Neuronal stem cell (in vitro differentiated cells): ENCODE measurements at regions not wholly inside any gene's neighbourhood (a gene's known extent, or its start where the extent isn't known, plus 50 kb on each side); places are given as distances from the start of the nearest gene placed in this dataset.
"Not testable (repeated sequence)": the region's sequence is repeated elsewhere in the genome, so short reads cannot be mapped to it uniquely, and the experiment has no call there.

Source experiments
- DNase-seq: peaks from one replicate; pipeline ENCODE4 v3.0.0-alpha.2; 2013; ENCODE audit warnings: low spot score
- H2AFZ ChIP-seq: one replicate; pipeline ENCODE4 v1.6.1; 2013; ENCODE audit warnings: mild to moderate bottlenecking, low read length, inconsistent platforms
- H2AK5ac ChIP-seq: 2 replicates; pipeline ENCODE4 v1.6.1; 2013; ENCODE audit warnings: low read depth, mild to moderate bottlenecking, inconsistent platforms, low read length, moderate library complexity, mixed read lengths
- H2BK120ac ChIP-seq: 2 replicates; pipeline ENCODE4 v1.6.1; 2013; ENCODE audit warnings: low read depth, mild to moderate bottlenecking, inconsistent platforms, low read length, moderate library complexity, mixed read lengths
- H2BK12ac ChIP-seq: one replicate; pipeline ENCODE4 v1.6.1; 2013; ENCODE audit warnings: low read length, inconsistent platforms
- H2BK15ac ChIP-seq: 2 replicates; pipeline ENCODE4 v1.6.1; 2013; ENCODE audit warnings: mild to moderate bottlenecking, low read length, inconsistent platforms, mixed read lengths
- H2BK5ac ChIP-seq: one replicate; pipeline ENCODE4 v1.6.1; 2013; ENCODE audit warnings: inconsistent platforms, mild to moderate bottlenecking, low read length, moderate library complexity
- H3K14ac ChIP-seq: one replicate; pipeline ENCODE4 v1.6.1; 2013; ENCODE audit warnings: low read length, inconsistent platforms
- H3K18ac ChIP-seq: 2 replicates; pipeline ENCODE4 v1.6.1; 2013; ENCODE audit warnings: low read length, inconsistent platforms
- H3K23ac ChIP-seq: 2 replicates; pipeline ENCODE4 v1.6.1; 2013; ENCODE audit warnings: low read depth, mild to moderate bottlenecking, mixed read lengths, low read length, inconsistent platforms; ENCODE audit not compliant: poor library complexity
- H3K27ac ChIP-seq: replicated peaks from 3 replicates; pipeline ENCODE4 v1.5.1; 2013; ENCODE audit warnings: low read length, inconsistent platforms
- H3K27me3 ChIP-seq, 3 experiments: 2 replicates each; pipeline ENCODE4 v1.6.1; 2013; ENCODE audit warnings: low read length in 3 of 3, mild to moderate bottlenecking in 2 of 3, inconsistent platforms in 1 of 3, low read depth in 1 of 3, mixed read lengths in 1 of 3, moderate library complexity in 1 of 3; ENCODE audit not compliant: control insufficient read depth in 3 of 3, insufficient read depth in 3 of 3
- H3K36me3 ChIP-seq, 2 donors: replicated peaks in 1 of 2; 2 replicates each; pipeline ENCODE4 v1.6.1; 2013; ENCODE audit warnings: low read length in 2 of 2; ENCODE audit not compliant: control insufficient read depth in 2 of 2, insufficient read depth in 2 of 2
- H3K4ac ChIP-seq: 2 replicates; pipeline ENCODE4 v1.6.1; 2013; ENCODE audit warnings: inconsistent platforms, mild to moderate bottlenecking, low read length, moderate library complexity
- H3K4me1 ChIP-seq, 2 donors: 1 replicate in 1 of 2; 2 replicates in 1 of 2; pipeline ENCODE4 v1.6.1; 2013; ENCODE audit warnings: low read length in 2 of 2, low read depth in 1 of 2; ENCODE audit not compliant: control insufficient read depth in 2 of 2, insufficient read depth in 1 of 2
- H3K4me2 ChIP-seq: one replicate; pipeline ENCODE4 v1.6.1; 2013; ENCODE audit warnings: mild to moderate bottlenecking, low read length, inconsistent platforms; ENCODE audit not compliant: insufficient read depth, poor library complexity, severe bottlenecking
- H3K4me3 ChIP-seq, 2 donors: 2 replicates each; pipeline ENCODE4 v1.5.1; 2013; ENCODE audit warnings: low read length in 2 of 2, mild to moderate bottlenecking in 2 of 2, inconsistent platforms in 1 of 2, moderate library complexity in 1 of 2
- H3K79me1 ChIP-seq: one replicate; pipeline ENCODE4 v1.6.1; 2013; ENCODE audit warnings: low read depth, mild to moderate bottlenecking, inconsistent platforms, low read length, moderate library complexity
- H3K9ac ChIP-seq: one replicate; pipeline ENCODE4 v1.6.1; 2013; ENCODE audit warnings: mild to moderate bottlenecking, low read depth, low read length, inconsistent platforms; ENCODE audit not compliant: poor library complexity
- H3K9me3 ChIP-seq, 2 donors: replicated peaks in 1 of 2; 2 replicates each; pipeline versions ENCODE3 to v1.6.1; 2013; ENCODE audit warnings: low read length in 2 of 2, mild to moderate bottlenecking in 2 of 2, inconsistent platforms in 1 of 2, low read depth in 1 of 2, mixed read lengths in 1 of 2, moderate library complexity in 1 of 2; ENCODE audit not compliant: control insufficient read depth in 2 of 2, insufficient read depth in 1 of 2
- H4K8ac ChIP-seq: one replicate; pipeline ENCODE4 v1.6.1; 2013; ENCODE audit warnings: low read depth, mild to moderate bottlenecking, inconsistent platforms, low read length, moderate library complexity
- H4K91ac ChIP-seq: one replicate; pipeline ENCODE4 v1.6.1; 2013; ENCODE audit warnings: low read length, low read depth, mild to moderate bottlenecking, inconsistent platforms; ENCODE audit not compliant: poor library complexity
- WGBS, 2 donors: extraction: QIAGEN DNeasy Blood & Tissue Kit; methylation state at CpG; one replicate each; pipeline ENCODE4 v1.1.7; 2013; ENCODE audit warnings: missing lambda C conversion rate in 2 of 2, mixed read lengths in 1 of 2; ENCODE audit not compliant: insufficient read length in 2 of 2, insufficient replicate concordance in 1 of 2; ENCODE audit errors: extremely low coverage in 2 of 2; 5-methylcytosine and 5-hydroxymethylcytosine counted together

GRCh38 chr16:73400951-73401350 lies 353.0 kb upstream of the ZFHX3 start:
- Histone ChIP-seq H2BK5ac (no peak overlapping the region), H3K9ac (no peak overlapping the region), H3K79me1 (no peaks in the 10 kb centered on the region), H3K9me3 (peaks cover 0 to 10% of the 10 kb centered on the region in 2 donors), H3K4me1 (peaks cover 12 to 20% of the 10 kb centered on the region in 2 donors), H4K8ac (no peak overlapping the region), H2AFZ (peak overlapping the region; percentile 59), H2BK12ac (no peak overlapping the region), H2BK120ac (no peak overlapping the region), H3K36me3 (no peaks in the 10 kb centered on the region), H3K27ac (no peak overlapping the region), H3K4me2 (no peak overlapping the region), H2AK5ac (no peak overlapping the region), H3K4me3 (no peak overlapping the region), H2BK15ac (no peak overlapping the region), H4K91ac (no peak overlapping the region), H3K14ac (no peak overlapping the region), H3K18ac (peak overlapping the region; percentile 64), H3K27me3 (no peaks in the 10 kb centered on the region), H3K23ac (no peak overlapping the region), H3K4ac (no peak overlapping the region)
- DNase-seq, result no peak
- no CpG with 5 or more reads among the region's 10 CpGs for WGBS, 2 donors

GRCh38 chr16:73399997-73400396 lies 352.1 kb upstream of the ZFHX3 start:
- WGBS, 2 donors, result no CpG with 5 or more reads among the region's 5 CpGs
- no peak overlapping the region for H3K4me2 ChIP-seq
- H2BK15ac ChIP-seq, result no peak overlapping the region
- no peak overlapping the region for H2BK5ac ChIP-seq
- H3K79me1 ChIP-seq, result no peaks in the 10 kb centered on the region
- H3K14ac ChIP-seq, result no peak overlapping the region
- no peak overlapping the region for H3K23ac ChIP-seq
- no peak overlapping the region for H3K9ac ChIP-seq
- no peak overlapping the region for H4K91ac ChIP-seq
- peak overlapping the region; percentile 59 for H2AFZ ChIP-seq
- H4K8ac ChIP-seq, result no peak overlapping the region
- H2BK120ac ChIP-seq, result no peak overlapping the region
- no peak for DNase-seq
- H3K36me3 ChIP-seq, result no peaks in the 10 kb centered on the region
- H3K4ac ChIP-seq, result no peak overlapping the region
- H3K4me1 ChIP-seq, result peaks cover 12 to 20% of the 10 kb centered on the region in 2 donors
- H3K18ac ChIP-seq, result no peak overlapping the region
- no peak overlapping the region for H3K27ac ChIP-seq
- no peak overlapping the region for H2AK5ac ChIP-seq
- peaks cover 0 to 10% of the 10 kb centered on the region in 2 donors for H3K9me3 ChIP-seq
- H3K4me3 ChIP-seq, result no peak overlapping the region
- no peak overlapping the region for H2BK12ac ChIP-seq
- H3K27me3 ChIP-seq, result no peaks in the 10 kb centered on the region

GRCh38 chr16:73399486-73399885 lies 351.6 kb upstream of the ZFHX3 start:
- Histone ChIP-seq H2BK15ac (no peak overlapping the region), H3K23ac (no peak overlapping the region), H3K18ac (no peak overlapping the region), H2AFZ (no peak overlapping the region), H3K4ac (no peak overlapping the region), H3K79me1 (no peaks in the 10 kb centered on the region), H3K14ac (no peak overlapping the region), H4K91ac (no peak overlapping the region), H3K4me2 (no peak overlapping the region), H3K9me3 (peaks cover 0 to 10% of the 10 kb centered on the region in 2 donors), H3K27me3 (no peaks in the 10 kb centered on the region), H4K8ac (no peak overlapping the region), H2BK120ac (no peak overlapping the region), H3K27ac (no peak overlapping the region), H3K4me1 (peaks cover 12 to 18% of the 10 kb centered on the region in 2 donors), H2BK5ac (no peak overlapping the region), H3K4me3 (no peak overlapping the region), H3K9ac (no peak overlapping the region), H3K36me3 (no peaks in the 10 kb centered on the region), H2AK5ac (no peak overlapping the region), H2BK12ac (peak overlapping the region; percentile 24)
- no CpG with 5 or more reads among the region's 5 CpGs for WGBS, 2 donors
- DNase-seq, result no peak

- not testable (repeated sequence) for H2BK12ac ChIP-seq, H3K27me3 ChIP-seq, H3K4me3 ChIP-seq, H2BK120ac ChIP-seq, H2BK5ac ChIP-seq, H3K14ac ChIP-seq, H2BK15ac ChIP-seq, H3K9ac ChIP-seq, H3K4ac ChIP-seq, H4K91ac ChIP-seq, H3K23ac ChIP-seq, H3K4me2 ChIP-seq, H2AFZ ChIP-seq, H3K27ac ChIP-seq, H3K9me3 ChIP-seq, H3K18ac ChIP-seq, H2AK5ac ChIP-seq, H3K79me1 ChIP-seq, H4K8ac ChIP-seq, DNase-seq, H3K36me3 ChIP-seq
- WGBS, 2 donors, result no CpG with 5 or more reads among the region's 1 CpG
- H3K4me1 ChIP-seq, result peaks cover 5 to 13% of the 10 kb centered on the region in 2 donors
Measured at GRCh38 chr16:73398604-73399003, 350.7 kb upstream of the ZFHX3 start.
